ENCODE measurements at regions not wholly inside any gene's neighbourhood (a gene's known extent, or its start where the extent isn't known, plus 50 kb on each side); places are given as distances from the start of the nearest gene placed in this dataset.
A peak's percentile ranks its signal among the peaks of the same experiment; 100 is the strongest.

DNA sequence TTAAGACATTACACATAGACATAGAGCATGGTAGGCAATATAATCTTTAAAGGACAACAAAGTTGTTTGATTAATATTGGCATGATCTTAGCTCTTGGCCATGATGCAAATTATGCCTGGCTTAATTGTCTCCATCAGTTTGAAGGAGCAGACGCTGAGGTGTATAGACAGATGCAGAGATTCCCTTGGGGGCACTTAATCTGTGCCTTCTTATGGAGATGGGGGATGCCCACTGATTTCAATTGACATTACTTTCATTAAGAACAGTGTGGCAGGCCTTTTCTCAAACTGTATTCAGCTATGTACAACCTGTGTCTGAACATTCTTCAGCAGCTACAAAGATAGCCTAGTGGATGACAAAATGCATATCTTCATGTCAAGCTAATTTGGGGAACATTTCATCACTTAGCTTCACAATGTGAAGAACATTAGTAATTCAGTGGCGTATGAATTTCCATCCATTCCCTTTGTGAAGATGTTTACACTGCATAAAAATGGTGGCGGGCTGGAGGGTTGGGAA, 85.3 kb upstream of the MYCBP2 start:
- Mint-ChIP-seq H3K4me3 (no peak overlapping the region), H3K9me3 (no peaks in the 10 kb centered on the region), H3K27ac (no peak overlapping the region), H3K4me1 (ENCODE audit: low read depth) (peaks cover 2% of the 10 kb centered on the region), H3K27me3 (ENCODE audit: low read depth) (peaks cover 2% of the 10 kb centered on the region), H3K36me3 (ENCODE audit: low read depth) (no peaks in the 10 kb centered on the region)
- no peak for DNase-seq (ENCODE audit: low spot score)

DNA sequence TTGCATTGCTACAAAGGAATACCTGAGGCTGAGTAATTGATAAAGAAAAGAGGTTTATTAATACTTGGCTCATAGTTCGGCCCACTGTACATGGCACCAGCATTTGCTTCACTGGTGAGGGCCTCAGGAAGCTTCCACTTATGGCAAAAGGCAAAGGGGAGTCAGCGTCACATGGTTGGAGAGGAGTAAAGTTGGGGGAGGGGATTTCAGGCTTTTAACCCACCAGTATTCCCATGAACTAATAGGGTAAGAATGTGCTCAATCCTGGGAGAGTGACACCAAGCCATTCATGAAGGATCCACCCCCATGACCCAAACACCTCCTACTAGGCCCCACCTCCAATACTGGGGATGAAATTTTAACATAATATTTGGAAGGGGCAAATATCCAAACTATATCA, 82.5 kb upstream of the MYCBP2 start:
- Mint-ChIP-seq H3K27me3 (ENCODE audit: low read depth) (peaks cover 2% of the 10 kb centered on the region), H3K9me3 (no peaks in the 10 kb centered on the region), H3K4me3 (no peak overlapping the region), H3K36me3 (ENCODE audit: low read depth) (no peaks in the 10 kb centered on the region), H3K27ac (no peak overlapping the region), H3K4me1 (ENCODE audit: low read depth) (no peaks in the 10 kb centered on the region)
- no peak for DNase-seq (ENCODE audit: low spot score)

DNA sequence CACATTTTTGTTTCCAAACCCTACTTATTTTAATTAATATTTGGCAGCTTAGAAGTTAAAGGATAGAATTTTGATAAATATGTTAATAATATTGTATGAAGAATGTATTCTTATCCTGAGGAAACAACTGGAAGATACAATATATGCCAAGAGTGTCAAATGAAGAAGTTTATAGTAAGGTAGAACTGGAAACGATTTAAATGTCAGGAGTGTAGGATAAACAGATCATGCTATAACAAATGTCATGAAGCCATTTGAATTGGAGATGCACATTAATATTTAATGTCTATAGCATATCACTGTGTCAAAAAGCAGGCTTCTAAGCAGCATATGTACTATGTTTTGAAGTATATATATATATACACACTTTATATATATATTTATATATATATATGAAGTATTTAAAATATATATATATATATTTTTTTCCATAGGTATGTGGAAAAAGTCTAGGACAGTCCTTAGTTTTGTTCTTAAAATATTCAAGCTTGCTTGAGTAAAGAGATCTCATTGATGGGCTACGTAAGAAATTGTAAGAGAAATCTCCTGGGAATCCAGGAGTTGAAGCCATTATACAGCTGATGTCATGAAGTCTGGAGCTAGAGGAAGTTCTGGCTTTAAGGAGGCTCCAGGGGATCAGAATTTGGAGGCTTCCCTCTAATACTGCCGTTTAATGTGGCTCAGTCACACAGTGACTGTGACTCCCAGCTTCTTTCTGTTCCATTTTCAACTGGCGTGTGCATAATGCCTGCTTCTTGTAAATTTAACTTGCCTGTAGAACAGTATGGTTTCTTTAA, 79.9 kb upstream of the MYCBP2 start:
- Mint-ChIP-seq H3K36me3 (ENCODE audit: low read depth) (no peaks in the 10 kb centered on the region), H3K9me3 (no peaks in the 10 kb centered on the region), H3K4me3 (no peak overlapping the region), H3K27me3 (ENCODE audit: low read depth) (no peaks in the 10 kb centered on the region), H3K4me1 (ENCODE audit: low read depth) (no peaks in the 10 kb centered on the region), H3K27ac (no peak overlapping the region)
- DNase-seq (ENCODE audit: low spot score): no peak

DNA sequence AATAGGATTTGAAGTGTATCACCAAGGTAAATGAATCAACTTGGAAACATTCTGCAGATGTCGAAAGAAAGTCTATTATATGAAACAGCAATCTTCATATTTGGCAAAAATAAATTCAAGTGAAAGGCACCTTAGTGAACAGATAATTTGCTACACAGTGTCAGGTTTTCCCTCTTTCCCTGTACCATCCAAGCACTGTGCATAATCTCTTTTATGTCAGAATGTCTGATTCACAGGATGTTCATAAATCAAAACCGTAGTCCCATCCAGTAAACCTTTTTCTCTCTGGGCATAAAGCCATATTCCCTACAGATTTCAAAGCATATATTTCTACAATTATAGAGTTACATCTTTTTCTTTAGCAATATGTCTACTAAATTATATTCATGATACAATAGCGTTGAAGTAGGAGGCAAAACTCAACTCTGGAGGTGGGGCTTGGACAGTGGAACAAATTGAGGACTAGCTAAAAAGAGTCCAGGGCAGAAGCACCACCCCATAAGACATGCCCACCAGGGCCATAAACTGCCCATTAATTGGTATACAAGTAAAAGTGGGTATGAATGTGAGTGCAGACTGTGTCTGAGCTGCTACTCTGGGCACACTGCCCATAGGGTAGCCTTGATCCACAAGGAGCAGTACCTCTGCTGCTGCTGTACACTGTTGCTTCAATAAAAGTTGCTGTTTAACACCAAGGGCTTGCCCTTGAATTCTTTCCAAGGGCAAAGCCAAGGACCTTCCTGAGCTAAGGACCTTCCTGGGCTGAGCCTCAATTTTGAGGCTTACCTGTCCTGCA, 72.1 kb upstream of the MYCBP2 start:
- H3K27ac Mint-ChIP-seq: no peak overlapping the region
- H3K4me3 Mint-ChIP-seq: no peak overlapping the region
- no peaks in the 10 kb centered on the region for H3K36me3 Mint-ChIP-seq (ENCODE audit: low read depth)
- no peaks in the 10 kb centered on the region for H3K4me1 Mint-ChIP-seq (ENCODE audit: low read depth)
- peaks cover 28% of the 10 kb centered on the region for H3K27me3 Mint-ChIP-seq (ENCODE audit: low read depth)
- no peaks in the 10 kb centered on the region for H3K9me3 Mint-ChIP-seq
- no peak for DNase-seq (ENCODE audit: low spot score)

DNA sequence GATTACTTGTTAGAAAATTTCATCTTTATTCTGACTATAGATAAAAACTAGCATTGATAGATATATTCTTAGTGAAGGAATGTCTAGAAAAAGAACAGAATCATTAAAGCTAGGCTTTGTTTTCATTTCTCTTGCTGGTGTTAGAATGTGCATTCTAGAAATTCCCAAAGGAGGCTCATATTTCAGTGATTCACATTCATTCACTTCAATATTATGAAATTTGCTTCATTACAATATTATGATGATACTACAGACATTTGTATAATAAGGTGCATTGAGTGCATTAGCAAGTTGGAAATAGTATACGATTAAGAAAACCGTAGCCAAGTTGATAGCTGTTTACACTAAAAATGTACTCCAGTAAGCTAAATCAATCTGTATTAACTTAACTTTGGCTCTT, 70.7 kb upstream of the MYCBP2 start:
- no peak for DNase-seq (ENCODE audit: low spot score)
- Mint-ChIP-seq H3K9me3 (no peaks in the 10 kb centered on the region), H3K27me3 (ENCODE audit: low read depth) (peaks cover 30% of the 10 kb centered on the region), H3K4me1 (ENCODE audit: low read depth) (peaks cover 9% of the 10 kb centered on the region), H3K36me3 (ENCODE audit: low read depth) (no peaks in the 10 kb centered on the region), H3K4me3 (no peak overlapping the region), H3K27ac (no peak overlapping the region)

DNA sequence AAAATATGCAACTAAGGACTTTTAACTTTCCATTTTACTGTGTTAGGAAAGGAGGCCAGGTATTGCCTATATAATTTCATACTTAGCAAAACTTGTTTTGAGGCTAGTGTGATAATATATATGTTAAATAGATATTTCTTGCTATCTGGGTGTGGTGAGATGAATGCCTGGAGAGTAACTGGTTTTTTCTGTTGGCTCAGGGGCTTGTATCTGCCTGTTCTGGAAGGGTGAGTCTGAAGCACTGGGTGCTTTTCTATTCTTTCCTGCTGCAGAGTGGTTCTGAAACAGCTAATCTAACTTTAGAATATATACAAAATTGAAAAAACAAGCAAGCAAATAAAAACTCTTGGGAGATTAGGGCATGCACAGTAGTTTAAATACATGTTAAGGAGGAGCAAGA, 64.6 kb upstream of the MYCBP2 start:
- no peak for DNase-seq (ENCODE audit: low spot score)
- Mint-ChIP-seq H3K36me3 (ENCODE audit: low read depth) (no peaks in the 10 kb centered on the region), H3K27ac (no peak overlapping the region), H3K9me3 (no peaks in the 10 kb centered on the region), H3K4me3 (no peak overlapping the region), H3K4me1 (ENCODE audit: low read depth) (peaks cover 24% of the 10 kb centered on the region), H3K27me3 (ENCODE audit: low read depth) (peaks cover 14% of the 10 kb centered on the region)

DNA sequence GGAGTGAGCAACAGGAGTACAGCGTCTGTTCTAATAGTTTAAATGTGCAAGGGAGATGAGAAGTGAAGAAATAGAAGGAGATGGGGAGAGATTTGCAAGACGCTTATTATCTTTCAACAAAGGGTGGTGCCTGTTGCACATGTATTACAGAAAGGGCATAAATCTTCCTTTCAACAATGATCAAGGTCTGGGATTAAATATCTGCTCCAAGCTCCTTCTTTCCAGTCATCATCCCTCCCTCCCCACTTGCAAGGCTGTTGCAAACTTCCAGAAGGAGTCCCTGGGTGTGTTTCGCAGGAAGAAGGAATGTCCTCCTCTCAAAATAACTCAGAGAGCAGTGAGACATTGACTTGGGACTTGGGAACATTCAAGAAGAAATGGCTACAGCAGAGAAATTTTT, 63.5 kb upstream of the MYCBP2 start:
- Mint-ChIP-seq H3K4me1 (ENCODE audit: low read depth) (peaks cover 24% of the 10 kb centered on the region), H3K27ac (no peak overlapping the region), H3K36me3 (ENCODE audit: low read depth) (no peaks in the 10 kb centered on the region)

DNA sequence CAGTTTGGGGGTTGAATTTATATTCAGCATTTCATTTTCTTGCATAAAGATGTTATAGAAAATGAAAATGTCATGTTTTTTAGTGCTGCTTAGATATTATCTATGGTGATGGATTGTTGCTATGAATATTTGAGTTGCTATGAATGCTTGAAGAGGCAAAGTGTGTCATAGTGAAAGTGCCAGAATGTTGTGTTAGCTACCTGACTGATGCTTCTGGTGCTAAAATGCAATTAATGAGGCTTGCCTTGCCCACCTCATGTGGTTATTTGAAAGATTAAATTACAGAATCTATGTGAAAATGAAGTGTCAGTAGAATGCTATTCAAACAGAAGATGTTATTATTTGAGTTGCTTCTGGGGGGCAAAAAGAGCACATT, 62.7 kb upstream of the MYCBP2 start:
- DNase-seq (ENCODE audit: low spot score): peak; percentile 10
- H3K27ac Mint-ChIP-seq: no peak overlapping the region
- no peaks in the 10 kb centered on the region for H3K9me3 Mint-ChIP-seq

More for the DNA sequence above, 63.5 kb upstream of the MYCBP2 start:
- H3K27me3 Mint-ChIP-seq (ENCODE audit: low read depth): peaks cover 12% of the 10 kb centered on the region
- no peak overlapping the region for H3K4me3 Mint-ChIP-seq
- DNase-seq (ENCODE audit: low spot score): no peak
- H3K9me3 Mint-ChIP-seq: no peaks in the 10 kb centered on the region

DNA sequence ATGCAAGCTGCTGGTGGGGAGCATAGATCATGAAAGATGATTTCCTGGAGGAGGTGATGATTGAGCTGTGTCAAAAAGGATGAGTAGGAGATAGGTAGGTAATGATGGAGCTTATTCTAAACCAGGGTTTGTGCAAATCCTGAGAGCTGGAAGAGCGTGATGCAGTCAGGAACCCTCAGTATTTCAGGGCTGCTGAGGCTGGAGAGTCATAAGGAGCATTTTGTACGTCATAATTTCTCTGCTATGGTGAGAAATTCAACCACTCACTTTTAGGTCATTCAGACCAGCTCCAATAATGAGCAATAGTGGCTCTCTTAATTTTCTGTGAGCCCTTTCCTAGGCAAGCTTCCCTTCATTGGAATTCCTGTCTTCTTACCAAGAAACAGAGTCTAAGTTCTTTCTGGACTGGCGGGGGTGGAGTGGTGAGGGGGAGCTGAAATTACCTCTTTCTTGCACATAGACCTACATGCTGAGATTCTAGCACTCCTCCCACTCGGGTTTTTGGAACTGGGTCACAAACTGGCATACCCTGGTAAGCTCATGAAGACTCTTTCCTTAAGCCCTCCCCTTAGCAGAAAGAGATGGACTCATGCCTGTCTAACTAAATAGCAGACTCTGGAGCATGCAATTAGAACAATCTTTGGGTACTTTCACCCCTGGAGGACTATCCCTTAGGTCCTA, 62.2 kb upstream of the MYCBP2 start:
- peaks cover 24% of the 10 kb centered on the region for H3K4me1 Mint-ChIP-seq (ENCODE audit: low read depth)
- DNase-seq (ENCODE audit: low spot score): peak; percentile 12
- H3K4me3 Mint-ChIP-seq: no peak overlapping the region
- H3K27ac Mint-ChIP-seq: no peak overlapping the region
- H3K27me3 Mint-ChIP-seq (ENCODE audit: low read depth): peaks cover 20% of the 10 kb centered on the region
- no peaks in the 10 kb centered on the region for H3K9me3 Mint-ChIP-seq
- H3K36me3 Mint-ChIP-seq (ENCODE audit: low read depth): no peaks in the 10 kb centered on the region

More for the DNA sequence above, 62.7 kb upstream of the MYCBP2 start:
- Mint-ChIP-seq H3K27me3 (ENCODE audit: low read depth) (peaks cover 19% of the 10 kb centered on the region), H3K4me3 (no peak overlapping the region), H3K36me3 (ENCODE audit: low read depth) (no peaks in the 10 kb centered on the region), H3K4me1 (ENCODE audit: low read depth) (peaks cover 24% of the 10 kb centered on the region)

DNA sequence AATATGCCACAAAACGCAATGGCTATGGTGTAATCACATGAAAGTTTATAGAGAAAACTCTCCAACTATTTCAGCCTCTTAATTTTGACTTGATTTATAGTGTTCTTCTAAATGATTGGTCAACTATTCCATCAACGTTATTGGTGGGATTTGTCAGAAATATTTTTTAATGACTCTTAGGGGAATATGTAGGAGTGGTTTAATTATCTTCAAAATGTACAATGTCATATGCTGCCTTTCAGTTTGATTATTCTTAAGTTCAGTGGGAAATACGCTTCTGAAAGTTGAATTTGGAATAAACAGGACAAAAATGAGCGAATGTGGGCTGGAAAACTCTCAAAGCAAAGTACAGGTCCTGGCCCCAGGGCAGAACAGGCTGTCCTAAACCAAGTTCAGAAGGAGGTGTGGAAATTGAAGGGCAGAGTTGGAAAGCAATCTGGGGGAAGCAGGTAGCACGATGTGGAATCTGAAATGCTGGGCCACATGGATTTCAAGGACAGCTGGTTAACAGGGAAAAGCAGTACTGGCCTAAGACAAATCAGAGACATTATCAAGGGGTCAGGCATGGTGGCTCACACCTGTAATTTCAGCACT, 60.8 kb upstream of the MYCBP2 start:
- H3K4me3 Mint-ChIP-seq: no peak overlapping the region
- no peak for DNase-seq (ENCODE audit: low spot score)
- peaks cover 30% of the 10 kb centered on the region for H3K27me3 Mint-ChIP-seq (ENCODE audit: low read depth)
- peaks cover 14% of the 10 kb centered on the region for H3K4me1 Mint-ChIP-seq (ENCODE audit: low read depth)
- peak overlapping the region; percentile 22 for H3K27ac Mint-ChIP-seq
- no peaks in the 10 kb centered on the region for H3K36me3 Mint-ChIP-seq (ENCODE audit: low read depth)
- no peaks in the 10 kb centered on the region for H3K9me3 Mint-ChIP-seq

DNA sequence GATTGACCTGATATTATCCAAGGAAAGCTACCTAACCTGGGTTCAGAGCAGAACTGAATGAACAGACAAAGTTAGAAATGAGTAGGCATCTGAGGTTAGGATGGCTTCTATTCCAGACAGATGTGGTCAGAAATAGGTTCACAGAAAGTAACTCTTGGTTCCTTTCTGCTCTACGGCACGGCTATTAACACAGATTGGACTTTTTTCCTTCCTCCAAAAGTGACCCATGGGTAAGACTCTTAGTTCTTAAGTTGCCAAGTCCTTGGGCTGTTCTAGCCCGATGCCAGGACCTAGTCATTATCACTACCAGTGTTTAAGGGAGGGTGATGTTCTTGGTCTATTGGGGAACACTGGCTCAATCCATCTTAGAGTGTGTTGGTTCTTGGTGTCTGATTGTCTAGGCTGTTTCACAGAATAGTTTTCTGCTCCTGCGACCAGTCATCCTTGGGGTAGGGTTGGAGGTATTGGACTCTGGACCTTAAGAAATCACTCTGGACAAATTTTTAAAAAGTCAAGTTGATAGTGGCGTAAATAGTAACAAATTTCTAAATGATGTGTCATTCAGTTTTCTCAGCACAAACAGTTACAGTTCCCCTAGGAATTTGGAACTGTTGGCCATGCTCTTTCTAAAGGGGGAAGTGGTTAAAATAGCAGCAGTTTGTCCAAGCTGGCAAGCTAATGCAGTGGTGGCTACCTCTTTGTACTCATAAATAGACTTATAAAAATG, 60.1 kb upstream of the MYCBP2 start:
- Mint-ChIP-seq H3K36me3 (ENCODE audit: low read depth) (no peaks in the 10 kb centered on the region), H3K9me3 (no peaks in the 10 kb centered on the region), H3K27me3 (ENCODE audit: low read depth) (peaks cover 36% of the 10 kb centered on the region), H3K4me3 (no peak overlapping the region), H3K4me1 (ENCODE audit: low read depth) (peaks cover 14% of the 10 kb centered on the region), H3K27ac (no peak overlapping the region)
- DNase-seq (ENCODE audit: low spot score): no peak

DNA sequence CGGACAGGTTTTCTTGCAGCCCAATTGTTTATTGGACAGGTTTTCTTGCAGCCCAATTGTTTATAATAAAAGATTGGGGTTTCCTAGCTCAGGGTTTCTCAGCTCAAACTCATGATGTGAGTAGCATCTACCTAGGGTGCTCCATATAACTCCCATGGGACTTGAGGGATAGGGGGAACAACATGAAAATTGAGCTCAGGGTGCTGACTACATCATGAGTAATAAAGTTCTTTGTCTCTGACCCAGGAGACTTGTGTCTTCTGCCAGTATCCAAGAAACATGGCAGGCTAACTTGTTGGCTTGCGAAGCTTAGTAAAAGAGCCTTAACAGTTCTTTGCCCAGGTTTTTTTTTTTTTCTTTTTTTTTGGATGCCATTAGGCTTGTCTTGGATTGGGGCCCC, 59.2 kb upstream of the MYCBP2 start:
- Mint-ChIP-seq H3K4me1 (ENCODE audit: low read depth) (peaks cover 14% of the 10 kb centered on the region), H3K27me3 (ENCODE audit: low read depth) (peaks cover 41% of the 10 kb centered on the region), H3K36me3 (ENCODE audit: low read depth) (no peaks in the 10 kb centered on the region), H3K9me3 (no peaks in the 10 kb centered on the region), H3K27ac (no peak overlapping the region), H3K4me3 (no peak overlapping the region)
- DNase-seq (ENCODE audit: low spot score): no peak

DNA sequence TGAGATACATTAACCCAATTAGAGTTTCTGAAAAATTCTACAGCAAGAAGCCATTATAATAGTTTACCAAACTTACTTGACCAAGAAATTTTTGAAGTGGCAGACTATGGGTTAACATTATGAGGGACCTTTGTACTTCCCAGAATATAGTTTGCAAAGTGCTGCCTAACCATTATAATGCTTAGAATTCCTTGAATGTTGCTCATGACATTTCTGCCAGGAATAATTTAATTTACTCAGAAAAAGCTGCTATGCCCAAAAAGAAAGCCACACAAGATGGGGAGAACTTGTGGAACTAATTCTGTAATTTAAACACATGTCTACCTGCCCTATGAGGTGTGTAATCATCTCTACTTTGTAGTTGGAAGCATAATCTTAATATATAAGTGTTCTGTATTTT, 58.1 kb upstream of the MYCBP2 start:
- DNase-seq (ENCODE audit: low spot score): no peak
- Mint-ChIP-seq H3K36me3 (ENCODE audit: low read depth) (no peaks in the 10 kb centered on the region), H3K27me3 (ENCODE audit: low read depth) (peaks cover 41% of the 10 kb centered on the region), H3K27ac (no peak overlapping the region), H3K4me1 (ENCODE audit: low read depth) (peaks cover 12% of the 10 kb centered on the region), H3K9me3 (no peaks in the 10 kb centered on the region), H3K4me3 (no peak overlapping the region)

Data from T-helper 2 cell treated with Interferon-gamma antibody and Interleukin-4, amounts not matched to agents 5 μg/mL and 100 μg/mL, for 36 hours (primary cell).